ENCODE measurements at regions not wholly inside any gene's neighbourhood (a gene's known extent, or its start where the extent isn't known, plus 50 kb on each side); places are given as distances from the start of the nearest gene placed in this dataset.
A peak's percentile ranks its signal among the peaks of the same experiment; 100 is the strongest.
"Not testable (repeated sequence)": the region's sequence is repeated elsewhere in the genome, so short reads cannot be mapped to it uniquely, and the experiment has no call there.

DNA sequence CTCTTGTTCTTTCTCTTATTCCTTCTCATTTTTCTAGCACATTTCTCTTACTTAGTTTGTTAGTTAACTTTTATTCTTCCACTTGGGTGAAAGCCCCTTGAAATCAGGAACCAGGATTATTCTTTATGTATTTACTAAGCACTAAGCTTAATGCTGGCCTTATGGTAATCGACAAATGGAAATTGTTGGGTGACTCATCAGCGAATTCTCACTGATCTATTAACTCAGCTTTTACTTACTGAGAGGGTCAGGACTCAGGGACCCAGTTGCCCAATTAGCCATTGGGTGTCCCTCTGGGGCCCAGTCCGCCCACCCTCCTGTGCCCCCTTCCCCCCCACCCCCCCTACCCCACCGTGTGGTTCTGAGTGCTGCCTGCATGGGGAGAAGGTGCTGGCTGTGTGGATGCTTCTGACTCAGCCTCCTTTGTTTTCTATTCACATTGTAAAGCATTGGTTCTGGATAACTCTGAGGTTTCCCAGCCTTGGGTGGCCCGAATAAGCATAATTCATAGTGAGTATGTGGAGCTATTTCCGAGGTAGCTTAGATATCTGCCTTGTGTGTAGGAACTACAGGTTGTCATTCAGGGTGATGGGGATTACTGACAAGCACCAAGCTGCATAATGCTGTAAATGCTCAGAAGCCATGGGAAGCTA lies 240.9 kb downstream of the FGF9 start:
- DNase-seq (ENCODE audit: low spot score), result no peak

DNA sequence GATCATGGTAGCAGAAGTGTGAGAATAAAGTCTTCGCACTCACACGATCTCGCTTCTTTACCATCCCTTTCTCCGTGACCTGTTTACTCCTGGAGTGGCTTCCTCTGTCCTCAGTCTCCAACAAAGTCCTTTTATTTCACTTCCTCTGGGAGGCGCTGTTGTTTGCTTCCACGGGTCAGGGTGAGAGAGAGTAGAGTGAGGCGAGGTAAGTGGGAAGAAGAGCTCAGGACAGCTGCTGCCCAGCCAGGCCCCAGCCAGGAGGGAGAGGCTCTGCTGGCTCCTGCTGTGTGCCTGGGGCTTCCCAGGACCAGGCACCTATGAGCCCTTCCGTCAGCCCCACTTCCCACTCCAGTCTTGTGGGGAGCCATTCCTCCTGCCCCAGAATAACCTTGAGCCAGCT lies 242.1 kb downstream of the FGF9 start:
- no peak for DNase-seq (ENCODE audit: low spot score)

DNA sequence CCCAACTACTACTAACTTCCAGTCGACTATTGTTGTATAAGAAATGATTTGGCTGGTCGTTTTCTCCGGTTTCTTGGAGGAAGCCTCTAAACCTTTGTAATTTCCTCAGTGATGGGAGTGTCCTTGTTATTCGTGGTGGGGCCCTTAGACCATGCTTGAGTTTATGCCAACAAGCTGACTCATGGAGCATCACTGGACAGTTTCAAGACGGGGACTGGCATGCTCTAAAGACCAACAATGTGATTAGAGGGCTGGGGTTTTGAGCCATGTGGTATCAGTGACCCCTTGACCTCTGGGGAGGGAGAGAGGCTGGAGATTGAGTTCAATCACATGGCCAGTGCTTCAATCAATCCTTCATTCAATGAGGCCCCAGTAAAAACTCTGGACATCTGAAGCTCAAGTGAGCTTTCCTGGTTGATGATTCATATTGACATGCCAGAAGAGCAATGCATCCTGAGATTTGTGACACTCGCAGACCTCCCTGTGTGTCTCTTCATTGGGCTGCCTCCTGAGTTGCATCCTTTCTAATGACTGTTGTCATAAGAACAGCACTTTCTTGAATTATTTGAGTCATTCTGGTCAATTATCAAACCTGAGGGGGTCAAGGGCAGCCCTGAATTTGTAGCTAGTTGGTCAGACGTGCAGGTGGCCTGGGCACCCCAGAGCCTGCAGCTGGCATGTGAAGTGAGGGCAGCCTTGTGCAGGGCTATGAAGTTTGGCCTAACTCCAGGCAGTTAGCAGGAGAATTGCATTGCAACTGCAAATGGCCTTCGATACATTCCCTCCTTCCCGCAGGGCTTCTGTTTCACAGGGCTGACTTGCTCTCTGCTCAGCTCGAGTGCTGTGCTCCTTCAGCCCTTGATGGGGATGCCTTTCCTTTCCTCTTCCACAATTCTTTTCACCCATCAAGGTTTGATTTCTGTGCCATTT lies 246.5 kb downstream of the FGF9 start:
- no peak for DNase-seq (ENCODE audit: low spot score)

DNA sequence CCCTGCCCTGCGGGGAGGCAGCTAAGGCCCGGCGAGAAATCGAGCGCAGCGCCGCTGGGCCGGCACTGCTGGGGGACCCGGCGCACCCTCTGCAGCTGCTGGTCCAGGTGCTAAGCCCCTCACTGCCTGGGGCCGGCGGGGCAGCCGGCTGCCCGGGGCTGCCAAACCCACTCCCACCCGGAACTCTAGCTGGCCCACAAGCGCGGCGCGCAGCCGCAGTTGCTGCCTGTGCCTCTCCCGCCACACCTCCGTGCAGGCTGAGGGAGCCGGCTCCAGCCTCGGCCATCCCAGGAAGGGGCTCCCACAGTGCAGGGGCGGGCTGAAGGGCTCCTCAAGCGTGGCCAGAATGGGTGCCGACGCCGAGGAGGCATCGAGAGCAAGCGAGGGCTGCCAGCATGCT lies 249.9 kb downstream of the FGF9 start:
- DNase-seq (ENCODE audit: low spot score), result not testable (repeated sequence)

DNA sequence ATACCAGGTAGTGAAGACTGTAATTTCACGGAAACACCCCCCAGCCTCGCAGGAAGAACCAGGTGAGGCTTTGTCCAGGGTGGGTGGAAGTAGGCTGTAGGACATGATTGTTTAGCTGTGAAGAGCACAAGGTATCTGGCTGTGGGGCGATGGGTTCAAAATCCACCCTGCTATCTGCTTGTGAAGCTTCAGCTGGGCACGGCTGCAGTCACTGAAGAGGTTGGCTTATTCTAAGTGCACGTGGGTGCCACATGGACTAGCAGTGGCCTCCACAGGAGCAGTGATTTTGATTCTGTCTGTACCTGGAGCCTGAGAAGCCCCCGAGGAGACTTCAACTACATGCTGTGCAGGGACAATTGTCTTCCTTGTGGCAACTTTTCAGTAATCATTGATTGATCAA lies 254.1 kb downstream of the FGF9 start:
- no peak for DNase-seq (ENCODE audit: low spot score)

DNA sequence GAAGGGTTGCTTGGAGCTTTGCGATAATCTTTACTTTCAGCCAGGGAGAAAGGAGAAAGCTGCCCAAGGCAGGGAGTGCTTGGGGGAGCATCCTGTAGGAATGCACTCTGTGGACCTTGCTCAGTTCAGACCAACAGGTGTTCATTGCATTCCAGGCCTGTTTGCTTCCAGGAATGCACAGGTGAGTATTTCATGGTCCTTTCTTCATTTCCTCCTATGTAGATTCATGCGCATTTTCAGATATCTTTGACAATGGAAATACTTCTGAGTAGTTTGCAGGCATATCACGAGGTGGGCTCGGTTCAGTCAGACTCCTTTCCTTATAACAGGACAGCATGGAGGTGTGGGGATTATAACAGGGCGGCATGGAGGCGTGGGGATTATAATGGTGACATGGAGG lies 254.8 kb downstream of the FGF9 start:
- DNase-seq (ENCODE audit: low spot score), result no peak

DNA sequence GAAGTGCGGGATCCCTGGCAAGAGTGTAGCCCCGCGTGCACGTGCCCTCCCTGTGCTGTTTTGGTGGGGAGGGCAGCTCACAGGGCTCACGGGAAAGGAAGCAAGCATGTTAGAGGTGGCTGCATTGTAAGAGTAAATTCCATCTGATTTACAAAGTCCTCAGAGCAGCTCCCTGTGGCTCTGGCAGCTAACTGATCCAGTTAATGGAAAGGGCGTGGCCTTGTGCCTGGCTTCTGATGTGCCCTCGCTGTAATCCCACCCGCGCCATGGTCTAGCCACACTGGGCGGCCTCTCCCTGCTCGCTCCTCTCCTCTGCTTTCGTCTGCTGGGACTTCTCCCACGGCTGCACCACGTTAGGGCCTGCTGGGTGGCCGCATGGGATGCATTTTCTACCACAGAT lies 258.5 kb downstream of the FGF9 start:
- peak; percentile 43 for DNase-seq (ENCODE audit: low spot score)

DNA sequence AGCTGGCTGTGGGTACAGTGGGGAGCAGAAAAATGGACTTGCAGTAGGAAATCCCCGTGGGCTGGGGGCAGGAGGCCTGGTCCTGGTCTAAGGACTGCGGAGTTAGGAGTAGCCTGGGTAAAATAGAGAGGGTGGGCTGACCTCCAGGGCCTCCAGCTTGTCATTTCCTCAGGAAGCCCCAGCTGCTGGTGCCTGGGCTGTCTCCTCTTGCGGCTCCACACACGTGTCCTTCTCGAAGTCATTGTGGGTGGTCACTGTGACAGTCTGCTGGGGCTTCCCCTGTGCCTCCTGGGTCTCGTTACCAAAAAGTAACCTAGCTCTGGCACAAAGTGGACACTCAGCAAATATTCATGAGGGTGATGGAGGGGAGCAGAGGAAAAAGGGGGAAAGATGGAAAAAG lies 259.7 kb downstream of the FGF9 start:
- no peak for DNase-seq (ENCODE audit: low spot score)

DNA sequence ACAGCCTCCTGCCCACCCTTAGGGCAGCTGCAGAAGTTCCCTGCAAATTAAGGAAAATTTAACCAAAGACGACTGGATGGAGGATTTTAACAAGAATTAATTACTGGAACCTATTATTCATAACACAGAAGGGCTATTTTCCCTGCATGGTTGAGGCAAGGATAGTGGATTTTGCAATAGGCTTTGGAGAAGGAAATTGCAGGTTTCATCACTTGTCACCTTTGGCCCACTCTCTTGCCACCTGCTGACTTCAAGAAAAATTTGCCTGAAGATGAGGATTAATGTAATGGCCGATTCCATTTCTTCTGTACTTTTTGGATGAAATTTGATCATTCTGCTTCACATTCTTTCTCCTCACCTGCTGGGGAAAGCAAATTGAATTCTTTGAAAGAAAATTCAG lies 261.7 kb downstream of the FGF9 start:
- no peak for DNase-seq (ENCODE audit: low spot score)

DNA sequence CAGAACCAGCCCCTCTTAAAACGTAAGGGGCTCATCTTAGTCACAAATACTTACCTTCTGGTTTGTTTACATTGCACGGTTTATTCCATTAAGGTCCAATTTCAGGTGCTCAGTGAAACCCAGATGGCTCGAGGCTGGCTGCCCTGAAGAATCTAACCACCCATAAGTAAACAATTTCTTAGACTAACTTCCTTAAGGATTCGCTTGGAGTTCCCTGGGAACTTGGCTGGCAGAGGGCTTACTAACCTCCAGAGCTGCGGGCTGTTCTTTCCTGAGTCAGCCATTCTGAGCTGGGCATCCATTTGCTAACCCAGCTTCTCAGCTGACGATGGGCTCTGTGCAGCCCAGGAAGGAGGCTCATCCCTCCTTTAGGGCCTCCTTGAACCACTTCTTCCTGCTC lies 262.1 kb downstream of the FGF9 start:
- peak; percentile 53 for DNase-seq (ENCODE audit: low spot score)

DNA sequence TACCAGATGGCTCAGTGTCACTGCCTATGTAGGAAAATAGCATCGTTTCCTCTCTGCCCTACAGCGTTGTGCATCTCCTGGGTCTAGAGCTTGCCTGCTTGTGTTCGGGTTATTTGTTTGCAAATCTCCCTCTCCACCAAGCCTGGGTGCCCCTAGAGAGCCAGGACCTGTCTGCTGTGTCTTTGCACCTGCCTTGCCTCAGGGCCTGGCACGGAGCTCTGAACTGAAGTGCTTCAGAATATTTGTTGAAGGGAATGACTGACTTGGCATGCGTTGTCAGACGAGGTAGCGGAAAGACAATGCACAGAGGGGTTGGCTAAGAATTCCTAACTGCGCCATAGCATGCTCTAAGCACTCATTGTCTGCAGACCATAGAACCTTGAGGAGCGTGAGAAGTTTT lies 263.4 kb downstream of the FGF9 start:
- DNase-seq (ENCODE audit: low spot score), result no peak

DNA sequence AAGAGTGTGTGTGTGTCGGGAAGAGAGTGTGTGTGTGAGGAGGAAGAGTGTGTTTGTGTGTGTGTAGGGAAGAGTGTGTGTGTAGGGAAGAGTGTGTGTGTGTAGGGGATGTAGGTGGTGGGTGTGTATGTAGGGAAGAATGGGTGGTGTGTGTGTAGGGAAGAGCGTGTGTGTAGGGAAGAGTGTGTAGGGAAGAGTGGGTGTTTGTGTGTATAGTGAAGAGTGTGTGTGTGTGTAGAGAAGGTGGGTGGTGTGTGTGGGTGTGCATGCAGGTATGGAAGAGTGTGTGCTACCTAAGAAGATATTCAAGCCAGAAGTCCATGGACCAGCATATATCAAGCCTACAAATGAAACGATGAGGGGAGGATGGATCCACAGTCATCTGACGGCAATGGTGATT lies 265.8 kb downstream of the FGF9 start:
- no peak for DNase-seq (ENCODE audit: low spot score)

DNA sequence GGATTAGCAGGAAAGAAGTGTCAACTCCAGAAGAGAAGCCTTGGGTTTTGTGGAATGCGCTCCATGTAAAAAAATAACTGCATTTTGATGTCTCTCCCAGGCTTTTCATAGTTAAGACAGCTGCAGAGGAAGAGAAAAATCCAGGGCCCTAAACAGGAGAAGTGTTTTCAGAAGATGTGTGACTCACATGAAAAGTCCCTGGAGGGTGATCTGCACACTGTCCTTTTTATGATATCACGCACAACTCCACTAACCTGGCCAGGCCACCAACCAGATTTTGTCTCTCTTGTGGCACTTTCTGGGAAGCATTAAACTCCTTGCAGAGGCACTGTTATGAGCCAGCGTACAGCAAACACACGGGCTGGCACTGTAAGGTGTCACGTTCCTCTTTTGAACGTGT lies 267.3 kb downstream of the FGF9 start:
- DNase-seq (ENCODE audit: low spot score), result no peak

DNA sequence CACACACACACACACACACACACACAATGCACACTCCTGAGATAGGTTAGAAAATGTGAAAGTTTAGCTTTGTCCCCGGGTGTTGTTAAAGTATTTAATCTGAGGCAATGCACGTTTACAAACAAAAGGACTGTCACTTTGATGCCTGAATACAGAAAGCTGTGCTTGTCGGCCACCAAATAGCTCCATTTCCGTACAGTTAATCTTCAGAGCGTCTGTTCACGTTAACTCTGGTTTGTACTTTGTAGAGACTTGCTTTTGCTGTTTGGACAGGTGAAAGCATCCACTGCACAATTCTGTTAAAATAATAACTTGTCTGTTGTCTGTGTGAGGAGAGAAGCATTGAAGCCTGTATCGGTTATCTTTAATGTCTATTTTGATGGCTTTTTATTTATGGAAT lies 267.8 kb downstream of the FGF9 start:
- DNase-seq (ENCODE audit: low spot score), result no peak

DNA sequence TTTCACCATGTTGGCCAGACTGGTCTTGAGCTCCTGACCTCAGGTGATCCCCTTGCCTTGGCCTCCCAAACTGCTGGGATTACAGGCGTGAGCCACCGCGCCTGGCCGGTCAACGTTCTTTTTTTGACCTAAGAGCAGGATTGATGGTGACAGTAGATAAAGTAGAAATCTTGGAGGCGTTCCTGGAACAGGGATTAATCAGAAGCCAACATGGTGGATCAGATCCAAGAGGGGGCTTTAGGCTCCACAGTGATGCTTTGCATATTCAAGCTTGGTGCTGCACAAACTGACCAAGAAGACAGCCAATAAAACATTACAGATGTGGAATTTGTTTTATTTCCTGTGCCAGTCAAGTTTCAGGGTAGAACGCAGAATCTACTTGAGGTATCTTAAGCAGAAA lies 271.2 kb downstream of the FGF9 start:
- no peak for DNase-seq (ENCODE audit: low spot score)

DNA sequence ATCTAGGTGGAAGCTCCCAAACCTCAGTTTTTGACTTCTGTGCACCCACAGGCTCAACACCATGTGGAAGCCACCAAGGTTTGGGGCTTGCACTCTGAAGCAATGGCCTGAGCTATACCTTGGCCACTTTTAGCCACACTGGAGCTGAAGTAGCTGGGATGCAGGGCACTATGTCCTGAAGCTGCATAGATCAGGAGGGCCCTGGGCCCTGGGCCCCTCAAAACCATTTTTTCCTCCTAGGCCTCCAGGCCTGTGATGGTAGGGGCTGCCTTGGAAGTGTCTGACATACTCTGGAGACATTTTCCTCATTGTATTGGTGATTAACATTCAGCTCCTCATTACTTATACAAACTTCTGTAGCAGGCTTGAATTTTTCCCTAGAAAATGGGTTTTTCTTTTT lies 273.7 kb downstream of the FGF9 start:
- DNase-seq (ENCODE audit: low spot score), result no peak

DNA sequence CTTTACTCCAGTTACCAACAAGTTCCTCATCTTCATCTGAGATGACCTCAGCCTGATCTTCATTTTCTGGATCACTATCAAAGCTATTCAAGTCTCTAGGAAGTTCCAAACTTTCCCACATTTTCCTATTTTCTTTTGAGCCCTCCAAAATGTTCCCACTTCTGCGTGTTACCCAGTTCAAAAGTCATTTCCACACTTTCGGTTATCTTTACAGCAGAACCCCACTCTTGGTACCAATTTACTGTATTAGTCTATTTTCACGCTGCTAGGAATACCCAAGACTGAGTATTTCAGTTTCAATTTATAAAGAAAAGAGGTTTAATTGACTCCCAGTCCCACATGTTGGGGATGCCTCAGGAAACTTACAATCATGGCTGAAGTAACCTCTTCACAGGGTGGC lies 274.3 kb downstream of the FGF9 start:
- DNase-seq (ENCODE audit: low spot score), result no peak

DNA sequence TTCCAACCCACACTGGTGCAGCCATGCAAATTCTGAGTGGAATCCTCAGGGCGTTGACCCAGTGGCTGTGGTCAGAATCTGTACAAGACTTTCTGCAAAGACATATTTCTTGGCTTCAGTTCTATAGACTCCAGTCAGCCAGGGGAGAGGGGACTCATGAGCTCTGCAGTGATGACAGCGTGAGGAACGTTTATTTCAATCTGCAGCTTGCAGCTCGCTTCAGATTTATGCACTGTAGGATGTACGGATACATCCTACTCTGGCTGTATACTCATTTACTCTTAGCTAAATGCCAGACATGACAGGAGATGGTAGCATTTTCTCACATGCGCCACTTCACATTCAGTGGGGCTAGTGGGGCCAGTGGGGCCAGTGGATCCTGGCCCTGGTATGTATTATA lies 276.1 kb downstream of the FGF9 start:
- DNase-seq (ENCODE audit: low spot score), result no peak

DNA sequence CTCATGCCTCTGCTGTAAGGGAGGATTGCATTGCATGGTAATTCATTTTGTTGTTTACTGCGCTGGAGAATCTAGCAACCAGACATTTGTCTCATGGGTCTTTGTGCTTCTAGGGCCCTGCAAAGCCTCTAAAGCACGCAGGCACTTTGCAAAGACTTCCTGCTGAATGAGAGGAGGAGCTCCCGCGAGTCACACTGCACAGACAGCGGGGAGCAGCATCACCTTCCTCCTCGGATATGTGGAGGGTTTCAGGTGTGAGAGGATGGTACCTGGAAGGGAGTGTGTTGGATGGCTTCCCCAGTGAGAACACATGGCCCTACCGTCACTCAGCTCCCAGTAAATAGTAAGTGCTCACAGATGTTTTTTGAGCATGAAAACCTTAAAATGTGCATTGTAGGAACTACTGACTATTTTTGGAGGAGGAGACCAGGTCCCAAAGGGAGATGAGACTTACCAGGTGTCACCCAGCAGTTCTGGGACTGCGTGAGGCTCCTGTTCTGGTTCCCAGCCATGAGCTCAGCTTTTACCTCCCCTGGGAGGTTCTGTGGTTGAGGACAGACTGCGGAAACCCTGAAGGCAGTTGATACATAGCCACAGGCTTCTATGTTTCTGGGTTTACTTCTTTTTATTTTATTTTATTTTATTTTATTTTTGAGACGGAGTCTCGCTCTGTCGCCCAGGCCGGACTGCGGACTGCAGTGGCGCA lies 278.0 kb downstream of the FGF9 start:
- no peak for DNase-seq (ENCODE audit: low spot score)

DNA sequence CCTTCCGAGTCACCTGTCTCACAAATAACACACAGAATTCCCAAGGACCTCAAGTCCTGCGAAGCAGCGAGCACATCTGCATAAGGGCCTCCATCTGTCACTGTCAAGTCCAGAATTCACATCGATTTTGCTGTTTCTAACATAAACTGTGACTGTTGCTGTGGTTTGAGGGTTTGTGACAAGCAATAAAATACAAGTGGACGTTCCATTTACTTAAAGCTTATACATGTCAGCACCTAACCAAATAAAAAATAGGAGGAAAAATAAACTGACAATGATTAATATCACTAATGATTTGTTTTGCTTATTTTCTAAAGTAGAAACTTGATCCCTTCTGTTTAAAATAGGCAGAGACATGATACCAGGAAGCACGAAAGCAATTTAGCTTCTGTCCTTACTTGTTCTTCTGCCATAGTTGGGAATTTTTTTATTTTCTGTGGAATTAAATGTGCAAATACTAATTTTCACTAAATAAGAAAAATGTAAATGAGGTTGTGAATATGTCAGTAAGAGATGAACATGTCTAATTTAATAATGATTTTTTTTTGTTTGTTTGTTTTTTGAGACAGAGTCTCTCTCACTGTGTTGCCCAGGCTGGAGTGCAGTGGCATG lies 279.1 kb downstream of the FGF9 start:
- no peak for DNase-seq (ENCODE audit: low spot score)

DNA sequence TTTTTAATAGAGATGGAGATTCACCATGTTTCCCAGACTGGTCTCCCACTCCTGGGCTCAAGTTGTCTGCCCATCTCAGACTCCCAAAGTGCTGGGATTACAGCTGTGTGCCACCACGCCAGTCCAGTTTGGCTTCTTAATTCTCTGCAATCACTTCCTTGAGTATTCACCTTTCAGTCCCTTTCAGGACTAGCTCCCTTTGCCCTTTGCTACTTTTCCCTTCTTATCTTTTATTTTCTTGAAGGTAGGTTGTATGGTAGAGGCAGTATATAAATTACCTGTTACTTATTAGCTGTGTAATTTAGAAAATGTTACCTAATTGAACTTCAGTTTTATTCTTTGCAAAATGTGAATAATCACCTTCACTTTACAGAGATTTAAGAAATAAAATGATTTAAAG lies 285.8 kb downstream of the FGF9 start:
- no peak for DNase-seq (ENCODE audit: low spot score)

DNA sequence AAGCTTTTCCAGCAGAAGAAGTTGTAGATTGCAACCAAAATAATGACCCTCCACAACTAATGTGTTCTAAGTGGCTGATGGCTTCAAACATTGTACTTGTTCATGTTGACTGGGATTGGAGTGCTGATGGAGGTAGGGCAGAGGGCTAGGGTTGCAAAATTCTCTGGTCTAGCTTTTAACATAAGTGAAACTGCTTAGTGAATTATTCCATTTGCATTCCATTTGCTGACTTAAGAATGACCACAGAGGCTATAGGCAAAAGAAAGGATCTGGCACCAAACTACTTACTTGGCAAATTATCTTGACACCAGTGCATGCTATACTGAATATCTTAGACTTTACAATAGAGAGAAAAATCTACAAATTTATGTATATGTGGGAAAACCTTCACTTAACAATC lies 287.0 kb downstream of the FGF9 start:
- DNase-seq (ENCODE audit: low spot score), result no peak

Measured in mesenteric fat pad (tissue), 1 donor.